ENCODE measurements at regions not wholly inside any gene's neighbourhood (a gene's known extent, or its start where the extent isn't known, plus 50 kb on each side); places are given as distances from the start of the nearest gene placed in this dataset.

- TF ChIP-seq ZBTB4 (CRISPR knock-in tag; IDR thresholded peaks at IDR 0.05; ENCODE audit: borderline replicate concordance) = no peak
- TF ChIP-seq ZNF556 (CRISPR knock-in tag; IDR thresholded peaks at IDR 0.05; ENCODE audit: borderline replicate concordance) = no peak
- no peak for TF ChIP-seq PHF21A (CRISPR knock-in tag; IDR thresholded peaks at IDR 0.05)
- no peak for TF ChIP-seq ZNF776 (CRISPR knock-in tag; IDR thresholded peaks at IDR 0.05)
- TF ChIP-seq PRDM4 (CRISPR knock-in tag; IDR thresholded peaks at IDR 0.05; ENCODE audit: borderline replicate concordance) = no peak
- no peak for TF ChIP-seq DR1 (CRISPR knock-in tag; IDR thresholded peaks at IDR 0.05)
- TF ChIP-seq HCFC1 (IDR thresholded peaks at IDR 0.05; ENCODE audit: low read depth, low read length) = no peak
- no peak for TF ChIP-seq ZNF34 (CRISPR knock-in tag; IDR thresholded peaks at IDR 0.05; ENCODE audit: borderline replicate concordance)
- no peak for TF ChIP-seq HOXA5 (CRISPR knock-in tag; IDR thresholded peaks at IDR 0.05)
- TF ChIP-seq MLX (CRISPR knock-in tag; IDR thresholded peaks at IDR 0.05) = no peak
- TF ChIP-seq ZBTB43 (CRISPR knock-in tag; conservative IDR thresholded peaks at IDR 0.05) = peak; percentile 55; the same call in 1 of the 2 replicates
These were observed 150.1 kb upstream of the SHH start (continued) for GRCh38 chr7:155962191-155962967.

Measured in HepG2 (cell line).